Mesendoderm (in vitro differentiated cells): ENCODE measurements at regions not wholly inside any gene's neighbourhood (a gene's known extent, or its start where the extent isn't known, plus 50 kb on each side); places are given as distances from the start of the nearest gene placed in this dataset.
A peak's percentile ranks its signal among the peaks of the same experiment; 100 is the strongest.

Experiments used
- DNase-seq: peaks from one replicate; pipeline ENCODE4 v3.0.0; 2013
- H2AK5ac ChIP-seq: 2 replicates; pipeline ENCODE4 v1.6.1; 2013; ENCODE audit warnings: low read length, inconsistent platforms
- H2BK120ac ChIP-seq: 2 replicates; pipeline ENCODE4 v1.6.1; 2013; ENCODE audit warnings: low read depth, mild to moderate bottlenecking, low read length, moderate library complexity, mixed read lengths
- H2BK15ac ChIP-seq: replicated peaks from 2 replicates; pipeline ENCODE4 v1.6.1; 2013; ENCODE audit warnings: low read depth, mild to moderate bottlenecking, moderate library complexity
- H2BK5ac ChIP-seq: 2 replicates; pipeline ENCODE4 v1.6.1; 2013; ENCODE audit warnings: low read length, inconsistent platforms
- H3K18ac ChIP-seq: 2 replicates; pipeline ENCODE4 v1.6.1; 2013; ENCODE audit warnings: mild to moderate bottlenecking, low read length, mixed read lengths
- H3K23ac ChIP-seq: one replicate; pipeline ENCODE4 v1.6.1; 2013; ENCODE audit warnings: low read length
- H3K27ac ChIP-seq: 2 replicates; pipeline ENCODE4 v1.5.1; 2013; ENCODE audit warnings: low read depth, mild to moderate bottlenecking, inconsistent platforms, low read length, moderate library complexity
- H3K27me3 ChIP-seq: 2 replicates; pipeline ENCODE4 v1.6.1; 2013; ENCODE audit warnings: low read length, control low read depth, mild to moderate bottlenecking, inconsistent platforms; ENCODE audit not compliant: insufficient read depth, poor library complexity
- H3K36me3 ChIP-seq: 2 replicates; pipeline ENCODE4 v1.6.1; 2013; ENCODE audit warnings: low read length, inconsistent platforms; ENCODE audit not compliant: control insufficient read depth, insufficient read depth
- H3K4ac ChIP-seq: one replicate; pipeline ENCODE4 v1.6.1; 2013; ENCODE audit warnings: low read depth, mild to moderate bottlenecking, low read length, moderate library complexity
- H3K4me1 ChIP-seq: 2 replicates; pipeline ENCODE4 v1.6.1; 2013; ENCODE audit warnings: low read depth, low read length, inconsistent platforms; ENCODE audit not compliant: control insufficient read depth
- H3K4me2 ChIP-seq: 2 replicates; pipeline ENCODE4 v1.6.1; 2013; ENCODE audit warnings: low read length
- H3K4me3 ChIP-seq: 2 replicates; pipeline ENCODE4 v1.5.1; 2013; ENCODE audit warnings: mild to moderate bottlenecking, low read length
- H3K56ac ChIP-seq: one replicate; pipeline ENCODE4 v1.6.1; 2013; ENCODE audit warnings: low read length
- H3K79me1 ChIP-seq: 2 replicates; pipeline ENCODE4 v1.6.1; 2013; ENCODE audit warnings: low read length, inconsistent platforms
- H3K79me2 ChIP-seq: 2 replicates; pipeline ENCODE4 v1.6.1; 2013; ENCODE audit warnings: mild to moderate bottlenecking, low read length; ENCODE audit not compliant: control insufficient read depth, insufficient read depth
- H3K9ac ChIP-seq: 2 replicates; pipeline ENCODE4 v1.6.1; 2013; ENCODE audit warnings: low read length, inconsistent platforms
- H4K5ac ChIP-seq: one replicate; pipeline ENCODE4 v1.6.1; 2013; ENCODE audit warnings: low read length
- H4K8ac ChIP-seq: one replicate; pipeline ENCODE4 v1.6.1; 2013; ENCODE audit warnings: low read depth, mild to moderate bottlenecking, control low read depth, low read length, moderate library complexity
- WGBS: extraction: QIAGEN DNeasy Blood & Tissue Kit; methylation state at CpG from one replicate; pipeline ENCODE4 v1.1.7; 2013; ENCODE audit warnings: low lambda C conversion rate, missing lambda C conversion rate; ENCODE audit not compliant: insufficient coverage; ENCODE audit errors: extremely low coverage; 5-methylcytosine and 5-hydroxymethylcytosine counted together

DNA sequence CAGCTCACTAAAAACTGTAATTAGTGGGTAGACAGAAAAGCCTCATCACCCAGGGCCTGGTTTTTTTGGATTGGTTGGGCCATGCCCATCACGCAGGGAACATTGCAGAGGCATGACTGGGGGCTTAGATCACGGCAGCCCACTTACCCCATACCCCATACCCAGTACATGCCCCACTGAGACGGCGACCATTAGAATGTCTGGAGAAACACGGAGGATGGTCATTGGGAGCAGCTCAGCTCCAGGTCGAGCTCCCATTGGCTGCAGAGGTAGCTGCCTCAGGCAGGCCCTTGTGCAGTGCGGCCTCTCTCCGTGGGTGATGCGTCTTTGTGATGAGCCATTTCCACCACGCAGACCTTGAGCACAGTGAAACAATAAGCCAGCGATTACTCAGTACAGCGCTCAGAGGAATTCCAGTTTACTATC, 204.0 kb downstream of the GADD45G start:
- no peak overlapping the region for H3K27ac ChIP-seq
- no CpG with 5 or more reads among the region's 12 CpGs for WGBS

DNA sequence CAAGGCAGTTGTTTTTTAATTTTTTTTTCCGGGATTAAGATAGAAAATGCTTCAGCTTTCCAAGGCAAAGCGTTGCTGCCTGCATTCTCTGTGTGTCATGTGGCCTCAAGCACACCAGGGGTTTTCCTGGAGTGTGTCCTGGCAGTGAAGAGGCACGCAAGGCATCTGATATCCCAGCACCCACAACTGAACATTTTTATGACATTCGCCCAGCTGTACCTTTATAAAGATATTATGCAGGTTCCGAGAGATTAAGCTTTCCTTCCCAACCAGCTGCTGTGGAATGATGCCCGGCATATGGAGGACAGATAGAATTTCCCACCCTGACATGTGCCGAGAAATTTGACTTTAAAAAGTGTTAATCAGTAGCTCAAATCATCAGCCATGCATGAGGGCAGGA, 205.6 kb downstream of the GADD45G start:
- Histone ChIP-seq H2BK120ac (no peak overlapping the region), H2BK15ac (no peak overlapping the region), H3K4me1 (peaks cover 3% of the 10 kb centered on the region), H3K4ac (no peak overlapping the region), H2AK5ac (no peak overlapping the region), H3K79me1 (no peaks in the 10 kb centered on the region), H2BK5ac (no peak overlapping the region), H3K56ac (no peak overlapping the region), H4K5ac (no peak overlapping the region), H3K4me2 (no peak overlapping the region), H3K79me2 (no peaks in the 10 kb centered on the region), H3K4me3 (no peak overlapping the region), H4K8ac (no peak overlapping the region), H3K18ac (no peak overlapping the region), H3K23ac (no peak overlapping the region), H3K36me3 (no peaks in the 10 kb centered on the region), H3K9ac (no peak overlapping the region), H3K27me3 (no peaks in the 10 kb centered on the region), H3K27ac (no peak overlapping the region)
- no peak for DNase-seq
- no CpG with 5 or more reads among the region's 7 CpGs for WGBS

More for the DNA sequence above, 204.0 kb downstream of the GADD45G start:
- no peak overlapping the region for H3K9ac ChIP-seq
- DNase-seq = no peak
- no peaks in the 10 kb centered on the region for H3K79me1 ChIP-seq
- H3K4ac ChIP-seq = no peak overlapping the region
- H2BK120ac ChIP-seq = no peak overlapping the region
- no peak overlapping the region for H3K56ac ChIP-seq
- H3K4me3 ChIP-seq = no peak overlapping the region
- peak overlapping the region; percentile 16 for H3K23ac ChIP-seq
- H3K18ac ChIP-seq = no peak overlapping the region
- H2BK5ac ChIP-seq = no peak overlapping the region
- no peaks in the 10 kb centered on the region for H3K79me2 ChIP-seq
- no peak overlapping the region for H3K4me2 ChIP-seq
- no peak overlapping the region for H2AK5ac ChIP-seq
- no peak overlapping the region for H2BK15ac ChIP-seq
- H4K5ac ChIP-seq = no peak overlapping the region
- H3K27me3 ChIP-seq = no peaks in the 10 kb centered on the region
- no peak overlapping the region for H4K8ac ChIP-seq
- H3K4me1 ChIP-seq = peaks cover 3% of the 10 kb centered on the region
- H3K36me3 ChIP-seq = no peaks in the 10 kb centered on the region

DNA sequence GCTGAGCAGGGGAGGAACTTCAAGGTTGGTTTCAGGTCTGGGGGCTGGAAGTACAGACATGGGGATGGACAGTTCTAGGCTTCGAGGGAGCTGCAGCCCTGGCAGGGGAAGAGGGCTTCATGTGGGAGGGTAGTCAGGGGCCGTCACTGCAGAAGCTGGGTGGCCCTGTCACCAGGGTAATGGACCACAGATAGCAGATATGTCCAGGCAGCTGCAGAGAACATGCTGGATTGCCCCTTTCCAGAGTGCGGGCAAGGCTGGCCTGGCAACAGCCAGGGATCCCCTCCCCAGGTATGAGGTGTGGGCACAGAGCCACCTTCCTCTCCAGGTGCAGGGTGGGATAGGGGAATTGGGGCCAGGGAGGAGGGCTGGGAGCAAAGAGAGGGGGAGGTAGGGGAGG, 206.5 kb downstream of the GADD45G start:
- Histone ChIP-seq H2AK5ac (no peak overlapping the region), H3K4me1 (peaks cover 3% of the 10 kb centered on the region), H3K79me1 (no peaks in the 10 kb centered on the region), H3K4ac (no peak overlapping the region), H4K5ac (no peak overlapping the region), H3K9ac (no peak overlapping the region), H3K4me3 (no peak overlapping the region), H4K8ac (no peak overlapping the region), H3K4me2 (no peak overlapping the region), H3K27me3 (no peaks in the 10 kb centered on the region), H3K18ac (no peak overlapping the region), H3K23ac (no peak overlapping the region), H3K56ac (no peak overlapping the region), H2BK120ac (no peak overlapping the region), H3K79me2 (no peaks in the 10 kb centered on the region), H3K27ac (no peak overlapping the region), H2BK5ac (no peak overlapping the region), H2BK15ac (no peak overlapping the region), H3K36me3 (no peaks in the 10 kb centered on the region)
- no peak for DNase-seq
- WGBS = no CpG with 5 or more reads among the region's 3 CpGs

DNA sequence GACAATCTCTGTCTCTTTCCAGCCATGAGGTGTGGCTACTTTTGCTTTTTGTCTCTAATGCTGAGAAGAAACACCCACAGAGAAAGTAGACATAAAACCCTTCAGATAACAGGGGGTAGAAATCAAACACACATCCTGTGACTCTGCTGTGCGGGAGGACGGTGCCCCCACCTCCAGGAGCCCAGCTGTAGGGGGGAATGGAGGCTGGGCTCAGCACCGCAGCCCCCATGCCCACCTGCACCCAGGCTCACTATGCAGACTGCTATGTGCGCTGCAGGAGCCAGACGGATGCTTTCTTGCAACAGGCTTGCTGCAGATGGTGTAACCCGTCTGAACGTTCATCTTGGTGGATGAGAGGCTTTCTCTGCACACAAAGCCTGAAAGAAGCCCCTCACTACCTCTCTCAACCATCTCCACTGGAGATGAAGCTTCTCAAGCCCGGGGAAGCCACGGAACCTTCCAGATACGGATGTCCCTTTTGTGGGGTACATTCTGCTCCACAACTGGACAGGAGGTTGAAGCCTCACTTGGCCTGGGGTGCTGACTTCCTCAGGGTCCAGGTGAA, 207.2 kb downstream of the GADD45G start:
- H3K79me2 ChIP-seq = no peaks in the 10 kb centered on the region
- no peak overlapping the region for H2BK5ac ChIP-seq
- no peak overlapping the region for H2BK120ac ChIP-seq
- no CpG with 5 or more reads among the region's 10 CpGs for WGBS
- H3K18ac ChIP-seq = no peak overlapping the region
- no peak overlapping the region for H3K4me3 ChIP-seq
- no peaks in the 10 kb centered on the region for H3K36me3 ChIP-seq
- no peak overlapping the region for H2BK15ac ChIP-seq
- no peak overlapping the region for H3K9ac ChIP-seq
- no peak overlapping the region for H2AK5ac ChIP-seq
- no peak overlapping the region for H3K4ac ChIP-seq
- no peak overlapping the region for H4K5ac ChIP-seq
- no peak overlapping the region for H3K27ac ChIP-seq
- H3K27me3 ChIP-seq = no peaks in the 10 kb centered on the region
- H4K8ac ChIP-seq = no peak overlapping the region
- H3K23ac ChIP-seq = no peak overlapping the region
- peaks cover 3% of the 10 kb centered on the region for H3K4me1 ChIP-seq
- H3K79me1 ChIP-seq = no peaks in the 10 kb centered on the region
- no peak overlapping the region for H3K56ac ChIP-seq
- DNase-seq = no peak
- H3K4me2 ChIP-seq = no peak overlapping the region

DNA sequence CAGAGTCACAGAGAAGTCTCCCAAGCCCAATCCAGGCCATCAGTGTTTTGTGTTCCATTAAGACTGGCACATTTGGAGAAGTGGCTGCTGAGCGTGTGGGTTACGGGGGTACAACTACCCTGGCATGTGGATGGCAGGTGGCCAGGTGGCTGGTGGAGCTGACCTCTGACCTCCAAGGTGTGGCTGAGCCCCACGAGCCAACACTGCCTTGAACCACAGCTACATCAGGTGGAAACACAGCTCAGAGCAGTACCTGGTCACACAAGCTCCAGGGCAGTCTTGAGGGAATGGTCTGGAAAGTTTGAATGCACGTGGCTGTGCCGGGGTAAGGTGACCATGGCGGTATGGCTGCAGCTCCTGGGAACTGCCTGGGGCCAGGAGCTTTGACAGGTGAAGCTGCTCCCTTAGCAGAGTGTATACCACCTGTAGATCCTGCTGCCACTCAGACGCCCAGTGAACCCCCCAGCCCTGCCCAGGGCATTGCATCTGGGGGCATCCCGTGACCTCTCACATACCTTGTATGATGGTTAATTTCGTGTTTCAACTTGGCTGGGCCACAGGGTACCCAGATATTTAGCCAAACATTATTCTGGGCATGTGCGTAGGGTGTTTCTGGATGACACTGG, 207.9 kb downstream of the GADD45G start:
- H2BK5ac ChIP-seq = no peak overlapping the region

DNA sequence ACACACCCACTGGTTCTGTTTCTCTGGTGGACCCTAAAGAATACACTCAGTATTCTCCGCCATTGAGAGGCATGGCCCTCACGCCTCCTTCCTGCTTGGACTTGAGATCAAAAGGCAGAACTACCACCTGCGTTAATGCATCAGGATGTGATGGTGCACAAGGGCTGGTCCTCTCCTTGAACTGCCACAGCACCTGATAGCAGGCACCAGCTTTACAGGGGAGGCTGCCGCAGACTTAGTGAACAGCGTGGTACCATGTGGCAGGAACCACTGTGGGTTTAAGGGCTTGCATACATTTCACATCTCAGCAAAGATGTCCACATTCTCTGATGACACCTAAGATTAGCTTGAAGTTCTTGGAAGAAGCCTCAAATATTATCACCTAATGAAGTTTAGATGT, 208.7 kb downstream of the GADD45G start:
- Histone ChIP-seq H3K4me3 (no peak overlapping the region), H3K27ac (no peak overlapping the region), H3K9ac (no peak overlapping the region), H2AK5ac (no peak overlapping the region), H2BK15ac (no peak overlapping the region), H3K23ac (no peak overlapping the region), H3K4me1 (peaks cover 3% of the 10 kb centered on the region), H3K27me3 (no peaks in the 10 kb centered on the region), H3K4ac (no peak overlapping the region), H3K18ac (no peak overlapping the region), H2BK5ac (no peak overlapping the region), H3K36me3 (no peaks in the 10 kb centered on the region), H3K79me2 (no peaks in the 10 kb centered on the region), H3K79me1 (no peaks in the 10 kb centered on the region), H3K56ac (no peak overlapping the region), H4K5ac (no peak overlapping the region), H3K4me2 (no peak overlapping the region), H4K8ac (no peak overlapping the region), H2BK120ac (no peak overlapping the region)
- no peak for DNase-seq
- WGBS = no CpG with 5 or more reads among the region's 5 CpGs

More for the DNA sequence above, 207.9 kb downstream of the GADD45G start:
- no peak overlapping the region for H4K8ac ChIP-seq
- no peaks in the 10 kb centered on the region for H3K36me3 ChIP-seq
- no peak for DNase-seq
- H3K56ac ChIP-seq = no peak overlapping the region
- H3K4me2 ChIP-seq = no peak overlapping the region
- H3K79me1 ChIP-seq = no peaks in the 10 kb centered on the region
- H3K23ac ChIP-seq = no peak overlapping the region
- no peak overlapping the region for H2BK120ac ChIP-seq
- H3K27ac ChIP-seq = no peak overlapping the region
- H4K5ac ChIP-seq = no peak overlapping the region
- H3K79me2 ChIP-seq = no peaks in the 10 kb centered on the region
- H3K4me1 ChIP-seq = peaks cover 3% of the 10 kb centered on the region
- WGBS = no CpG with 5 or more reads among the region's 10 CpGs
- no peak overlapping the region for H2AK5ac ChIP-seq
- H3K9ac ChIP-seq = no peak overlapping the region
- no peak overlapping the region for H3K4ac ChIP-seq
- H3K18ac ChIP-seq = no peak overlapping the region
- no peaks in the 10 kb centered on the region for H3K27me3 ChIP-seq
- H2BK15ac ChIP-seq = no peak overlapping the region
- H3K4me3 ChIP-seq = no peak overlapping the region
